Choroid plexus epithelial cell (primary cell): ENCODE measurements at regions not wholly inside any gene's neighbourhood (a gene's known extent, or its start where the extent isn't known, plus 50 kb on each side); places are given as distances from the start of the nearest gene placed in this dataset.

Source experiments
- DNase-seq: peaks from one replicate; pipeline ENCODE4 v3.0.0-alpha.2; 2010; ENCODE audit warnings: low read depth
- H3K4me3 ChIP-seq: 2 replicates; pipeline ENCODE4 v1.5.1; 2011; ENCODE audit warnings: low read depth, mild to moderate bottlenecking, control low read depth, low read length, moderate library complexity
- CTCF ChIP-seq: conservative IDR thresholded peaks from 2 replicates; pipeline ENCODE4 v1.5.1; 2011; ENCODE audit warnings: low read depth, mild to moderate bottlenecking, control low read depth, inconsistent platforms, low read length, moderate library complexity

DNA sequence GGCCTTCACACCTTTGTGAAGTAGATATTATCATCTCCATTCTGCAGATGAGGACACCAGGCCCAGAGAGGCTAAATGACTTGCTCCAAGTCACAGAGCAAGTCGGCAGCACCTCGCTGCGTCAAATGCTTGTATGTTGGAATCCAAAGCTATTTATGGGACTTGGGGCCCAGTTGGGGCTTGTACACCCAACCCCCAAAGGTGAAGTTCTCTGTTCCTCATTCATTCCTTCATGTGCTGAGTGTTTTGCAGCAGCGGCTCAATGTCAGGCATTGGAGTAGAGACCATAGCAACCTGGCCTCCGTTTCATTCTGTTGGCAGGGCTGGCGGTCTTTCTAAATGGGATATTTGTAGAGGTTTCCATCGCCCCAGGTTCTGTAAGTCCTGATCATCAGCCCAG, 113.4 kb upstream of the SLC25A33 start:
- no peak for TF ChIP-seq CTCF
- H3K4me3 ChIP-seq = no peak overlapping the region
- DNase-seq = no peak

- DNase-seq = no peak
- no peak overlapping the region for H3K4me3 ChIP-seq
- no peak for TF ChIP-seq CTCF
These were observed 113.0 kb upstream of the SLC25A33 start for GRCh38 chr1:9426291-9426711.

- no peak overlapping the region for H3K4me3 ChIP-seq
- no peak for TF ChIP-seq CTCF
These were observed 111.9 kb upstream of the SLC25A33 start for GRCh38 chr1:9427388-9427787.

GRCh38 chr1:9428601-9429341, 110.5 kb upstream of the SLC25A33 start:
- H3K4me3 ChIP-seq = peak overlapping the region; percentile 69
- peak; percentile 34 for TF ChIP-seq CTCF

More at GRCh38 chr1:9427388-9427787, 111.9 kb upstream of the SLC25A33 start:
- no peak for DNase-seq

DNA sequence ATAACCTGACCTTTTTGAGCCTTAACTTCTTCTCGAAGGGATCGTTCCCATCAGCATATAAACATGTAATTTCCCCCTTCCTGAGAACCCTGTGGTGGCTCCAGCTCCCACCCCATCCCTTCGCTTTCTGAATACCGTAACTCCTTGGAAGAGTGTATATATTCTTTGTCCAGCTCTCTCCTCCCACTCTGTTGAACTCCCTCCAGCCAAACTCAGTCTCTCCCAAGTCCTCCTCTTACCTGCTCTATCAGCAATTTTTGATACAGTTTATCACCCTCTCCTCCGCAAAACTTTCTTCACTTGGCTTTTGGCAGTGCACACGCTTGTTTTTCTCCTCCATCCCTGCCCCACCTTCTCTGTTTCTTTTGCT, 109.9 kb upstream of the SLC25A33 start:
- peak overlapping the region; percentile 69 for H3K4me3 ChIP-seq
- no peak for DNase-seq
- TF ChIP-seq CTCF = no peak

More at GRCh38 chr1:9428601-9429341, 110.5 kb upstream of the SLC25A33 start:
- DNase-seq = peak; percentile 99

DNA sequence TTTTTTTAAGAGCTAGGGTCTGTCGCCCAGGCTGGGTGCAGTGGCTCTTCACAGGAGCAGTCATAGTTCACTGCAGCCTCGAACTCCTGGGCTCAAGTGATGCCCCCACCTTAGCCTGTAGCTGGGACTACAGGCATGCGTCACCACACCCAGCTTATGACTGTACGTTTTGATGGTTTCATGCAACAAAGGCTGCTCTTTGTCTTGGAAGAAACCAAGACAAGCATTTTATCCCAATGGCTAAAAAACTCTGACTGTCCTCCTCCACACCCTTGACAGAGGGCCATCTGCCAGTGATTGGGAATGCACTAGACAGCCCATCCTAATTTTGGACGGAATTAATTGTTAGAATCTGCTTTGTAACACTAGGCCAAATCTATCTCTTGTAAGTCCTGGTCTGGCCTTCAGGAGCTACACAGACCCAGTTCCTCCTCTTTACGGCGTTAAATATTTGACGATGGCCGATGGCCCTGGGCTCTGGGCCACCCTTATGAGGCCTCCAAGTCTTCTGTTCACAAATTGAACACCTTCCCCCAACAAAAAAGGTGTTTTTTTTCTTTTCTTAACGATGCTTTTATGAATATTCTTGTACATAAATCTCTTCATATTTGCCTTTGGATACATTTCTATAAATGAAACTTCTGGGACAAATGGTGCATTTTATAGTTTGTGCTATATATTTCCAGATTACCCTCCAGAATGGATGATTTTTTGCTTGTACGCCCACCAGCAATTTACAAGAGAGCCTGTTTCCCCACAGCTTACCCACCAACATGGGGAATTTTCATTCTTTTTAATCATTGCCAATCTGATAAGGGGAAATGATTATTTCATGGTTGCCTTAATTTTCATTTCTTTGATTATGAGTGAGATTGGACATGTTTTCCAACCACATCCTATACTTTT, 104.8 kb upstream of the SLC25A33 start:
- no peak for TF ChIP-seq CTCF
- no peak overlapping the region for H3K4me3 ChIP-seq
- no peak for DNase-seq
